SIG-M5 treated with dmso at 0.1 percent for 504 hours (cell line): ENCODE measurements at regions not wholly inside any gene's neighbourhood (a gene's known extent, or its start where the extent isn't known, plus 50 kb on each side); places are given as distances from the start of the nearest gene placed in this dataset.

Experiments
- DNase-seq: peaks from one replicate; lab custom pipeline; 2025; ENCODE audit not compliant: unreplicated experiment; lab: John Stamatoyannopoulos, UW

DNA sequence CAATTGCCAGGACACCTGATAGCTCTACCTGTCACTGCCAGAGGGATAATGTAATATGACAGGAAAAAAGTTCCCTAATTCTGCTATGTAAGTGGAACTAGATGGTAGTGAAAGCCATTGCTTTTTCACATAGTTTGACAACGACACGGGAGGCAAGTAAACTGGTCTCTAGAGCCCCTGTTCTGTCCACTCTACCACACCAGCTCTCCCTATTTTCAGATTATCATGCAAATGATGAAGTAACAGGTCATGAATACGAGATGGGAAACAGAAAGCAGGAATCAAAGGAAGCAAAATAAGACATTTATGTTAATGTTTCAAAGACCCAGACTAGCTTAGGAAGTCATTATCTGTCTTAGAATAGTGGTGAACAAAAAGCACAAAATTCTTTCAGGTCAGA is 56.2 kb downstream of the TAF11L14 start:
- no peak for DNase-seq

DNA sequence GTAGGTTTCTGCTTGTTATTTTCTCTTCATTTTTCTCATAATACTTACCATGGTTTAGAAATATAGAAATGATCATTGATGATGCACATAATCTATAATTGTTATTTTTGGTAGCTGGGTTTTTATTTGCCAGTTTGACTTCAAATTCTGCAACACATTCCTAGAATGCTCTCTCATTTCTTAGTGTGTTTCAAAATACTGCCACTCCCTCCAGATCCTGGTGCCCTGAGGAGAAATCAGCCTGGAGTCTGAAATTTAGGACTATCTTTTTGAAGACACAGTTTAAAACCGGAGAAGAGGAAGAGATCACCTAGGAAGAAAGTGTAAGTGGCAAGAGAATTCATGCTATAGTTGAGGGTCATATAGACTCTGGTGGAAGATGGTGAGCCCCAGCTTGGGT is 57.5 kb downstream of the TAF11L14 start:
- no peak for DNase-seq

DNA sequence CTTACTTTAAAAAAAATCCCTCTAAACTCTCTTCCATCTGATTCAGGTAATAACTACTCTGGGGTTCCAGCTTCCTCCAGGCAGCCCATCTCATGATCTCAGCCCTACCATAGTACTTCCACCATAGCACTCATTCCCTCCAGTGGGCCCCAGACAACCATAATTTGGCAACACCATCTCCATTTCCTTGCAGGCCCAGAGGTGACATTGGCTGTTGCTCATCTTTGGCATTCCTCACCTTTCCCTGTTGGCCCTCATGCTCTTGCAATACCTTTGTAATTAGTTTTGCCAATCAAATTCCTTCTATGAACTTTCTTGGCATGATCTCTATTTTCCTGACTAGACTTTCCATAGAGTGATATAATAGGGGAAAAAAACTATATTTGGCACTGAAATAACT is 60.1 kb downstream of the TAF11L14 start:
- DNase-seq = no peak

DNA sequence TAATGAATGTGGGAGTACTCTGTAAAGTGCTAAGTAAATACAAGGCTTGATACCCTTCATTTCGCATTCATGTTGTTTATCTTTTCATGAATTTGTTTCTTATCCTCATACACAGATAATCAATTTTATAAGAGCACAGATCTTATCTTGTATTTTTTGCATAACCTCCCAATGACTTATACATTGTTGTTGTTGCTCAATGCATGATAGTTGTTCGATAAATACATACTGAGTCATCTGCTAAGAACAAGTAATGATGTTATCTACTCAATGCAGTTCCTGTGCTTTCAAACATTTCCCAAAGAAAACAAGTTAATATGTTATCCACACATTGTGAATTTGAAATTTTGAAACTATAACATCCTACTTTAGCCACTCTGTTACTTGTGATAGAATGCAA is 60.7 kb downstream of the TAF11L14 start:
- no peak for DNase-seq

DNA sequence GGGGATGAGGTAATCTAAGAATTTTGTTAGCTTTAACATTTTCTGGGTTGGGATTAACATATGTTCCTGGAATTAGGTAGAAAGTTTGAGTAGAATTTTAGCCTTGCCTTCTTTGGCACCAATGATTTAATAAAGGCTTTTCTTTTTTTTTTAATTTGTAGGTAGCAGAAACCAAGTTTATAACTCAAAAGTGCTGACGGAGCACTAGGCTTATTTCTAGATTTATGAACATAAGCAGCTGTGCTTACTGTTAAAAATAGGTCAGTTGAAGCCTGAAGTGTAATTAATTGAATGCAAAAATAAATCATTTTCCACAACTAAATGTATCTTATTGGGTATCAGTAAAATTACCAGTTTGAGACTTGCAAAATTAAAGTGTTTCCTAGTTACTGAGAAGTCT is 62.4 kb downstream of the TAF11L14 start:
- DNase-seq = no peak

DNA sequence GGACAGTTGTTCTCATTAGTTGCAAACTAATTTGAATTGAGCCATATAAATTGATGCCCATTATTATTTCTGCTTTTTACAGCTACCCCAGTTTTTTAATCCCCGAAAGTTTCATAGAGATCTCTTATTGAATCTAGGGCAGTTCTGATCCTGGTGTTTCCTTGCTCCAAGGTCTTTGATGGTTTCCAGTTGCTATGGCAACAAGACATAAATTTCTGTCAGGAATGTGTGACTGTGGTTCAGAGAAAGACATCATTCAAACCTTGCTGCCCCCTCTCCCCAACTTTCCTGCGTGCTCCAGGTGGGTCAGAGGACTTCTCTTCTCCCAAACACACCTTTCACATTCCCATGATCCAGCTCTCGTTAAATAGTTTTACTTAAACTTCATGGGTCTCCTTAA is 63.4 kb downstream of the TAF11L14 start:
- no peak for DNase-seq

DNA sequence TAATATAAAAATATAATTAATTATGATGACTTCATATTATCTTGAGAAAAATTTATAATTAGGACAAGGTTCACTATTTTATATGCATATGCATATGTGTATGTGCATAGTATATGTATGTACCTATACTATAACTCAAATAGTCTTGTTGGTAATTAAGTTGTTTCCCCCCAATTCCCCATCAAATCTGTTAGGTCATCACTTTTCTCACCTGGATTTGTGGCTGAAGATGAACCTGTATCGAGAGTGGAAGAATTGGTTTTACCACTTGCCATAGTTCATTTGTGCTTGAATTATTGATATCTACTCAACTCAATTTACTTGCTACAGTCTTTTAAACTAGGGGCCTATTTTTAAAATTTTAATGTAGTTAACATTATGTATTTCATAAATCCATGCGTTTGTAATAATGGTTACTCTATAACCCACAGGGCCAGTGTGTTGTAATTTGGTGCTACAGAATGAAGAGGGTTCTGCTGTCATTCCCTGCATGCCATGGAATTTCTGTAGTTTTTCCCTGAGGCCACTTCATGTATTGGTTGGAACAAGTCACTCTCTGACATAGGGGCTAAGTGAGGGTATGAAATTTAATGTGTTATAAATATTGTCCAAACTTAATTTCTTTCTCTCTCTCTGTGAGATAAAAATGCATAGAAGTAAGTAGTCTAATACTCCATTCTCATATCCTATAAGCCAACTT is 74.9 kb downstream of the TAF11L14 start:
- no peak for DNase-seq

DNA sequence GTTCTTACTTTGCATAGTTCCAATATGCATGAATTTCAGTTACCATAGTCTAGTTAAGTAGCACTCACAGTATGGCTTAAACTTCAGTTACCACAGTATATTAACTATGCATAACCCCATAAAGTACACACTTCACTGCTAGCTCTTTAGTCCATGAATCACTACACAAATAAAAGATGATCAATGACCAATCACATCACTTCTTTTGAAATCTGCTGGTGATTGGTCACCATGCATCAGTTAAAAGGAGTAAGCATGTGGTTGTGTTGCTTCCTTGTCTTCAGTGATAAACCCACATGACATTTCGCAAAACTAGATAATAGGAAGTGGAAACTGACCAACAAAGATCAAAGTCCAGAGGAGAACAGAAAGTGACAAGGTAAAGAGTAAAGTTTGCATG is 79.0 kb downstream of the TAF11L14 start:
- DNase-seq = peak; percentile 30

DNA sequence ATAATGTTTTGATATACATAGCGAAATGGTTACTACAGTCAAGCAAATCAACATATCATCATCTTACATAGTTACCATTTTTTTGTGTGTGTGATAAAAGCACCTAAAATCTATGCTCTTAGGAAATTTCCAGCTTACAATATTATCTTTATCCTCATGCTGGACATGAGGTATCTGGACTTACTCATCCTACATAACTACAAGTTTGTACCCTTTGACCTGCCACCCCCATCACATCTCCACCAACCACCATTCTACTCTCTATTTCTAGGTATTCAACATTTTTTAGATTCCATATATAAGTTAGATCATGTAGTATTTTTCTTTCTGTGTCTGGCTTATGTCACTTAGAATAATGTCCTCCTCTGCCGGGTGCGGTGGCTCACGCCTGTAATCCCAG is 79.9 kb downstream of the TAF11L14 start:
- no peak for DNase-seq

DNA sequence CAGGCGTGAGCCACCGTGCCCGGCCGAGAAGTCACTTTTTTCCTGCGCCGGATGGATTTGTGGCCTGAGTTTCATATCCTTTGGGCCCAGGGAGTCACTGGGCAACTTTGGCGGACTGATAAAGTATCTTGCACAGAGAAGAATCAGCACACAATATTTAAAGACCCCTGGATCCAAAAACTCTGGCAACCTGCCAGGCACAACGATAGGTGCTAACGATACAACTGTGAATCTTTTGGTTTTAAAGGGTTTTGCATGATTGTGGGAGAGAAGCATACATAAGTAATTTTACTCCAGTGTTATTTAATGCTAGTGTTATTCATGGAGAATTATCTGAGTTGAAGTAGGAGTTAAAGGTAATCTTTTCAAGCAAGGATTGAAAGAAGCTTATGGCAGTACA is 85.3 kb downstream of the TAF11L14 start:
- DNase-seq = no peak

DNA sequence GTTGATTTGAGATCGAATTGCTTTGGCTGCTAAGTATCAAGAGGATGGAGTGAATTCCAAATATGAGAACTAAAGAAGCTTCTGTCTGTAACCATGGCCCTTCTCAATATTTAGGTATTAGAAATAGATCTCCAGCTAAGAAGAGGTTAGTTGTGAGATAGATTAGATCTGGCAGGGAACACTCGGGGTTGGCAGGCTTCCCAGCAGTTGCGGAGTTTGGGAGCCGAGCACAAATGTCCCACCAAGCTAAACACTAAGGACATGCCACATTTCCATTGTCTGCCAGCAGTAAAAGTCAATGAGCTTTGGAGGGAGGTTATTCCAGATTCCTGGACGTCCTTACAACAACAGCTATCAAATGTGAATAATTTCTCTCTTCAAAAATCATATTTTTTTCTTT is 85.8 kb downstream of the TAF11L14 start:
- DNase-seq = no peak

DNA sequence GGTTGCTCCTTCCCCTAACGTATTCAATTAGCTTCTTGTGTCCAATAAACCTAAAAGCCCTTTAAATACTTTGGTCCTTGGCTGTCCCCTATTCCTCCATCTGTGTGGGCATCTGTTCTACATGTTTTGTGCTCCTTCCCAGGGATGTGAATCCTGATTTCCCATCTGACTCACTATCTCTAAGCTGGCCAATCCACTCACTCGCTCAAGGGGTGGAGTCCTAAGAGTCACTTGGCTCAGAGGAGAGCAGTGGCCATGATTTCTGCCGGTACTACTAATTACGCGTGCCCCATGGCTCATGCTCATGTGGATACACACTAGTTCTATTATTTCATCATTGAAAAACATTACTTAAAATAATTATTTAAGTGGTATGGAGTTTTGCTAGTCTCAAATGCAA is 89.6 kb downstream of the TAF11L14 start:
- DNase-seq = no peak

DNA sequence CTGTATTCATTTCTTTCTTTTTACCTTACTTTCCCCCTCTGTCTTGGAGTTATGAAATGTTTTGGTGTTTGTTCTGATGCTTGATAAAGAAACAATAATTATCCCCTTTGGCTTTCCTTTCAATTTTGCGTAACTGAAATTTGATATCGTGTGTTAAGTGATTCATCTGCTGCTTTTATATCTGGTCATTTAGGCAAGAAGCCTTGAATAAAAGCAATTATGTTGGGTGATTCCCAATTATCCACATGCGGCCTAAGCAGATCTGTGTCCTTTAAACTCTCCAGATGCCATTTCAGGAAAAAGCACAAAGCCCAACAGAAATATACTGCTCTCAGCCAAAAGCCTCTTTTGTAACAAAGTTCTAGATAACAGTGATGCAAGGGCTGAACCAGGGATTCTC is 92.8 kb downstream of the TAF11L14 start:
- DNase-seq = no peak

DNA sequence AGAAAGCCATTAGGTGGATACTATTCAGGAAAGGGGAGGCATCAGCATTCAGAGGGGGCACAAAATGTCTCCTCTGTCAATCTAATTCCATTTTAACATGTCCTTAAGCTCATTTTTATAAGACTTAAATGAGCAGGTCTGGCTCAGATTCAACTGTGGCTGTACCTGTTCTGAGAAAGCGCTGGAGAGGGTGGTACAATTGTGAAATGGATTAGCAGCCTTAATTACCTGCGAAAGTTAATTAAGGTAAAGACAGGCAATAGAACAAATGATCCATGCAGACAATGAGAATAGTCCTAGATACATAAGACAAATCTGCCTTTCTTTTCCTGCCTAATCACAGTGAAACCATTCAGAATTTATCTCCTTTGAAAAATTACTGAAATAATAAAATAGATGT is 96.2 kb downstream of the TAF11L14 start:
- no peak for DNase-seq

DNA sequence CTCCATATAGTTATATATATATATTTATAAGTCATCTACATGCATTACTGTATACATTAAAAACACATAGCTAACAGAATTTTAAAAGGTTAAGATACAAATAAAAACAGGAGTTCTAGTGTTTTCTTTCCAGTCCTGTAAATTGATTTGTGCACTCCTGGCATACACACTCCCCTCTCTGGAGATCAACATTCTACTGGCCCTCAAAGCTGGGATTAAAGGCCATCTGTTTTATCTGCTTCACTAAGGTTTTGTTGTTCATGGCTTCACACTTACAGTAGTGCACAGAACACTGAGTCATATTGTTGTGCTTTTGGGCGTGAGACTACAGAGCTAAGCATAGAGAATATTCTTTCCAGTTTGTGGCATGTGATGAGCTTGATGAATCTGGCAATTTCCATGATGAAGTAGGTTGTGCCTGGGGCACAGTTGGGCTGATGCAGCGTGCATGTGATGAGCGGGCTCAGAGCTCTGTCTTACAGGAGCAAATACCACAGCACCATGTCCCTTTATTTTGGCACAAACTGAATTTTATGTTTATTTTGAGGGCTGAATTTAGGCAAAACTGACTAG is 98.2 kb downstream of the TAF11L14 start:
- no peak for DNase-seq

DNA sequence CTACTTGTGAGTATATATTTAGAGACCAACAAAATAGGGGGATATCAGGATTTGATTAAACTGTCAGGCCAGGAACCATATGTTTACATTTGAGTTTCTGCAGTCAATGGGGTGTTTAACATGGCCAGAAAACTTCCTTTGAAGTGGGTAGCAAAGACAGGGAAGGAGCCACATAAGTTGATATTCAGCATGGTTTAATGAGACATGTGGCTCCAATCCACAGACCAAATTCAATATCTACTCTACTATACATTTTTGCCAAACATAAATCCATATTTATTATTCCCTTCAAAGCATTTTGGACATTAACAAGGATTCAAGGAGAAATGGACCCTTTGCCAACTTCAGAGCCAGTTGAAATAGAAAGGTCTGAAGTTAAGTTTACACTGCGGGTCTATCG is 99.8 kb downstream of the TAF11L14 start:
- no peak for DNase-seq

DNA sequence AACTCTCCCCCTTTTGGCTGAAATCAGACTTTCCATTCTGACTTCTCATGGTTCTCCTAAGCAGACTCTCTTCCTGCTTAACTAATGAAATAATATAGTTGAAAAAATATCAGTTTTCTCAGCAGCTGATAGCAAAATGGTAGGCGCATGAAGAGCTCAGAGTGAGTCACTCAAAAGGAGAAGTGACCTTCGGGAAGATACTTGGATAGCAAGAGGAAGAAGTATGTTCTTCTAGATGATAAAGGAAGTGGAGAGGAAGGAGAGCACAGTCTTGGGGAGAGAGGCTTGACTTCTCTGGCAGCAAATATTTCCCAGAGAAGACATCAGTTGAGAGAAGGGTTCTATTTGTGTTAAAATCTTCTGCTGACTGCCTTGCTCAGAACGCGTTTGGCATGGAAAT is 101.5 kb downstream of the TAF11L14 start:
- peak; percentile 68 for DNase-seq

DNA sequence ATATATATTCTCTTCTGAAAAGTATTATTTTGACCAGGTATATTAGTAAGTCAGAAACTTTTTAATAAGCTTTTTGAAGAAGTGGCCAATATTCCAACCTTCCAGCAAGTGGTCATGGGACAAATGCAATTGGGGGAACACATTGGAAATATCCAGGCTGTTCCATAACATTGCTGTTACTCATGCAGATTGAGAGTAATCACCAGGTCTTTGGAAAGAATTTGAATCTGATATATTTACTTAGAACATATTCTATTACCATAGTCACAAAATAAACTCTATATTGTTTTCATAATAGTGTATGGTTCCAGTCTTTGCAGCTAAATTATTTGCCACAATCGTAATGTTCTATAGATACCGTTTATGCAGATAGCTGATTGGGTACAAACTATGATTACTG is 102.8 kb downstream of the TAF11L14 start:
- no peak for DNase-seq

DNA sequence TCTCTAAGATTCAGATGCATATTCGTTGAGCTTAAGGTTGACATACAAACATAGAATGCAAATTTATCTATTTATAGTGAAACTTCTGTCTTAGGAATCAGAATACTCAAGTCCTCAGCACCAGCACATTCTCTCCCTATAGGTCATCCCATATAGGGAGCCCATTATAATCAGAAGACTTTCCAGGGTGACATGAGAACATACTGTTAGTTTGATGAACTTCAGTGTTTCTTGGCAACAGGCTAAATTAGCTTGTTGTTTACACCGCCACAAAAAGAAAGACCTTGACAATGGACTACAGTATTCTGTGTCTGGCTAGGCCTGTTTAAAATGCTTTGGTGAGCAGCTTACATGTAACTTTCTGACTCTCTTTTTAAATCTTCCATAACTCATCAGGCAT is 104.2 kb downstream of the TAF11L14 start:
- no peak for DNase-seq

DNA sequence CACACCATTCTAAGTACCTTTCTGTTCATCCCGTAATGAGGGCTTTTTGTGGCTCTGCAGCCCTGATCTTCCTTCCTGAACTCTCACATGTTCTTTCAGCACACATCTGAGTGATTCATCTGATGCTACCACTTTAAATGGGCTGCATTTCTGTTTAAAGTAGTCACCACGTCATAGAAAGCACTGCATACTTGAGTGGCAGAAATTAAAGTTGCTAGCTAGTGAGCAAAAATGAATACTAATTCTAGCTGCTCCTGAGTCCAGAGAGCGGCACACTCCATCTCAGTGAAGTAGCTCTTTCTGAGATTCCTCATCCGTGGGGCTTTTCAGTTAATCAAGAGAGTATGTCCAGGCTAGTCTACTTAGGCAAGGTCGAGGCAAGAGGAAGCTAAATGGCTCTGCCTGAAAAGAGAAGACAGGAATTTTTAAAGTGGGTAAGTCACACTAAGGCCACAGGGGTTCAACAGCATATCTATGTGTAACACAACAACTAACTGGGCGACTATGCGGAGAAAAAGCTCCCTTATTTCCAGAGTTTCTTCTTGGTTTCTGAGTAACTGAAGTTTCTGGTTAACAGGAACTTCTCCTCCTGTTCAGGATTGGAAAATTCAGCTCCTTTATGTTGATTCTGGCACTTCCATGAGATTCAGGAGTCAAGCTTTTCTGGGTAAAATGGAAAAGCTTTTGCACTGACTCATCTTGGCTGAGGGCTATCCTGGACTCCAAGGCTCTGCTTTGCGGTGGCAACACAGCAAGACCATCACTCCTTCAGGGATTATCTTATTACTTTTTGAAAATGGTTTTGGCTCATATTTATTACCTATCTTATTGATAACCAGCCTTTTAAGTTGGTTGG is 109.5 kb downstream of the TAF11L14 start:
- DNase-seq = no peak

DNA sequence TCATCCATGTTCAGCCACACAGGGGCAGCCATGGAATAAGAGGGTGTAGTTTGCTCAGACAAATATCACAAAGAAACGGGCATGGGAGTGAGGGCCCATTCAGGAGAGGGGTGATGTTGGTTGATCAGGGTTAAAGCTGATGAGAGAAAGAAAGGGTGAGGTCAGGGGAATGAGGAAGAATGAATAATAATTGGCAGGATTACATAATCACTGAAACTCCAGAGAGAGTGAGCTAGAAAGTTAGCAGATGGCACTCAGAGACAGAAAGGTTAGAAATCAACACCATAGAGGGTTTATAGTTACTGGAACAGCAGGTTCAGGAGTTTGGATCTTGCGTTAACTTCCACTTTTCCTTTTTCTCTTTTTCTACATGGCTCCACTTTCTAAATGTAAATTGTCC is 113.9 kb downstream of the TAF11L14 start:
- DNase-seq = peak; percentile 70

DNA sequence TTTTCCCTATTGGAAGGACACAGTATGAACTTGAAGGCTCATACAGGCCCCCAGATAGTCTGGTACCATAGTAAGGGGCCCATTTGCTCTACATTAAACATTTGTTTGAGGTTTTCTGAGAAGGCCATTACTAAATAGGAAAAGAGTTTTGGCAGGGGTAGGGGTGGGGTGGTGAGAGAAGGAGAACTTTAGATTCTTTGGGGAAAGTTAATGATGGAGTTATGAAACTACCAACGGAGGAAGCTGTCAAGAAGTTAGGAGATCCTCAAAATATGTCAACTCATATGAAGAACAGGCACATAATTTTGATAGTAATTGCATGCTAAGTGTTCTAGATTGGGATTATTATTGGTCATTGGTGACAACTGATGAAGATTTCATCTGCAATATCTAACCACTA is 114.7 kb downstream of the TAF11L14 start:
- peak; percentile 44 for DNase-seq
